ENCODE measurements at regions not wholly inside any gene's neighbourhood (a gene's known extent, or its start where the extent isn't known, plus 50 kb on each side); places are given as distances from the start of the nearest gene placed in this dataset.

GRCh38 chrX:36804066-36804465 lies 204.1 kb upstream of the FAM47C start:
- no peaks in the 10 kb centered on the region for H3K9me1 ChIP-seq (ENCODE audit: control insufficient read depth, extremely low read depth, insufficient read depth, low read length)
- no peak overlapping the region for H3K4me3 ChIP-seq (ENCODE audit: control insufficient read depth in 2 of 3, extremely low read depth in 1 of 3, insufficient read depth in 2 of 3, low read depth in 1 of 3, low read length in 3 of 3)
- no peaks in the 10 kb centered on the region for H4K20me1 ChIP-seq (ENCODE audit: control insufficient read depth, extremely low read depth, insufficient read depth, low read length)
- H2AFZ ChIP-seq (ENCODE audit: control insufficient read depth, low read length), result no peak overlapping the region
- H3K79me2 ChIP-seq (ENCODE audit: control insufficient read depth, insufficient read depth, low read length), result no peaks in the 10 kb centered on the region
- H3K27ac ChIP-seq (ENCODE audit: control insufficient read depth, insufficient read depth, low read length), result no peak overlapping the region
- FAIRE-seq (no peak), DNase-seq (ENCODE audit: low read depth, low spot score) (no peak)
- no peak overlapping the region for H3K4me2 ChIP-seq (ENCODE audit: control insufficient read depth, extremely low read depth, insufficient read depth, low read depth, low read length)
- H3K9me3 ChIP-seq (ENCODE audit: control insufficient read depth, low read depth, low read length), result no peaks in the 10 kb centered on the region
- TF ChIP-seq, protein P1, sequence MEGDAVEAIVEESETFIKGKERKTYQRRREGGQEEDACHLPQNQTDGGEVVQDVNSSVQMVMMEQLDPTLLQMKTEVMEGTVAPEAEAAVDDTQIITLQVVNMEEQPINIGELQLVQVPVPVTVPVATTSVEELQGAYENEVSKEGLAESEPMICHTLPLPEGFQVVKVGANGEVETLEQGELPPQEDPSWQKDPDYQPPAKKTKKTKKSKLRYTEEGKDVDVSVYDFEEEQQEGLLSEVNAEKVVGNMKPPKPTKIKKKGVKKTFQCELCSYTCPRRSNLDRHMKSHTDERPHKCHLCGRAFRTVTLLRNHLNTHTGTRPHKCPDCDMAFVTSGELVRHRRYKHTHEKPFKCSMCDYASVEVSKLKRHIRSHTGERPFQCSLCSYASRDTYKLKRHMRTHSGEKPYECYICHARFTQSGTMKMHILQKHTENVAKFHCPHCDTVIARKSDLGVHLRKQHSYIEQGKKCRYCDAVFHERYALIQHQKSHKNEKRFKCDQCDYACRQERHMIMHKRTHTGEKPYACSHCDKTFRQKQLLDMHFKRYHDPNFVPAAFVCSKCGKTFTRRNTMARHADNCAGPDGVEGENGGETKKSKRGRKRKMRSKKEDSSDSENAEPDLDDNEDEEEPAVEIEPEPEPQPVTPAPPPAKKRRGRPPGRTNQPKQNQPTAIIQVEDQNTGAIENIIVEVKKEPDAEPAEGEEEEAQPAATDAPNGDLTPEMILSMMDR (optimal IDR thresholded peaks at IDR 0.05 in 1 of 3, IDR thresholded peaks at IDR 0.05 in 1 of 3, conservative IDR thresholded peaks at IDR 0.05 in 1 of 3; ENCODE audit: extremely low read depth in 1 of 3, insufficient read depth in 2 of 3, low read length in 3 of 3), result no peak
- TF ChIP-seq EZH2 (IDR thresholded peaks at IDR 0.05; ENCODE audit: low read length), result no peak
- no peaks in the 10 kb centered on the region for H3K36me3 ChIP-seq (ENCODE audit: control insufficient read depth in 2 of 2, extremely low read depth in 1 of 2, insufficient read depth in 2 of 2, low read length in 2 of 2)
- H3K27me3 ChIP-seq (ENCODE audit: control insufficient read depth, extremely low read depth, insufficient read depth, low read length), result no peaks in the 10 kb centered on the region
- no peak overlapping the region for H3K9ac ChIP-seq (ENCODE audit: control insufficient read depth, extremely low read depth, insufficient read depth, low read length)
- dilution Hi-C loops (cut with MboI; ENCODE audit: extremely low pct_ligation_motif_present, low sequenced_read_pairs), result no loop called here
- H3K4me1 ChIP-seq (ENCODE audit: control insufficient read depth, extremely low read depth, insufficient read depth, low read length), result no peaks in the 10 kb centered on the region

DNA sequence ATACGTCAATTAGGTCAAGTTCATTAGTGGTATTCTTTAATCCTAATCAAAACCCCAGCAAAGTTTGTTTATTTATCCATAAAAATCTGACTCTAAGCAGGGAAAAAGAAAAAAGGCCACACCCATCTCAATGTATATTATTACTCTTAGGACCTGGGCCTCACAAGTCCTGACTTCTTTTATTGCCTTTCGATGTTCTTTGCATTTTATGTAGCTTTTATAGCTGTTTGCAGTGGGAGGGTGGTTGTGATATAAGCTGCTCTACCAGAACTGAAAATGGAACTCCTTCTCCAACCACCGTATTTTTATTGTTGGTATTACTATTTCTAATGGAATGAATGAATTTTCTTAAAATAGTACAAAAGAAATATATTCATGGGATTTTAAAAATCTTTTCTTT lies 163.3 kb upstream of the FAM47C start:
- H3K4me3 ChIP-seq (ENCODE audit: control insufficient read depth in 2 of 3, extremely low read depth in 1 of 3, insufficient read depth in 2 of 3, low read depth in 1 of 3, low read length in 3 of 3), result no peak overlapping the region
- H3K9me1 ChIP-seq (ENCODE audit: control insufficient read depth, extremely low read depth, insufficient read depth, low read length), result no peaks in the 10 kb centered on the region
- H4K20me1 ChIP-seq (ENCODE audit: control insufficient read depth, extremely low read depth, insufficient read depth, low read length), result no peaks in the 10 kb centered on the region
- no peaks in the 10 kb centered on the region for H3K9me3 ChIP-seq (ENCODE audit: control insufficient read depth, low read depth, low read length)
- H3K27ac ChIP-seq (ENCODE audit: control insufficient read depth, insufficient read depth, low read length), result no peak overlapping the region
- no peak for FAIRE-seq
- H3K27me3 ChIP-seq (ENCODE audit: control insufficient read depth, extremely low read depth, insufficient read depth, low read length), result no peaks in the 10 kb centered on the region
- no peaks in the 10 kb centered on the region for H3K4me1 ChIP-seq (ENCODE audit: control insufficient read depth, extremely low read depth, insufficient read depth, low read length)
- H3K9ac ChIP-seq (ENCODE audit: control insufficient read depth, extremely low read depth, insufficient read depth, low read length), result no peak overlapping the region
- no peak overlapping the region for H3K4me2 ChIP-seq (ENCODE audit: control insufficient read depth, extremely low read depth, insufficient read depth, low read depth, low read length)
- DNase-seq (ENCODE audit: low read depth, low spot score), result no peak
- dilution Hi-C loops (cut with MboI; ENCODE audit: extremely low pct_ligation_motif_present, low sequenced_read_pairs), result no loop called here
- no peaks in the 10 kb centered on the region for H3K79me2 ChIP-seq (ENCODE audit: control insufficient read depth, insufficient read depth, low read length)
- H3K36me3 ChIP-seq (ENCODE audit: control insufficient read depth in 2 of 2, extremely low read depth in 1 of 2, insufficient read depth in 2 of 2, low read length in 2 of 2), result no peaks in the 10 kb centered on the region
- no peak for TF ChIP-seq EZH2 (IDR thresholded peaks at IDR 0.05; ENCODE audit: low read length)
- TF ChIP-seq, protein P1 (optimal IDR thresholded peaks at IDR 0.05 in 1 of 3, IDR thresholded peaks at IDR 0.05 in 1 of 3, conservative IDR thresholded peaks at IDR 0.05 in 1 of 3; ENCODE audit: extremely low read depth in 1 of 3, insufficient read depth in 2 of 3, low read length in 3 of 3), result no peak
- no peak overlapping the region for H2AFZ ChIP-seq (ENCODE audit: control insufficient read depth, low read length)
